Neural cell (in vitro differentiated cells): ENCODE measurements at regions not wholly inside any gene's neighbourhood (a gene's known extent, or its start where the extent isn't known, plus 50 kb on each side); places are given as distances from the start of the nearest gene placed in this dataset.

ENCODE experiments used
- H2AFZ ChIP-seq: fragments of 200-600, 300-800 bp; sonication (generic), shearing (Covaris generic); 2 replicates; pipeline ENCODE4 v1.6.0; 2014; ENCODE audit warnings: low read depth, mild to moderate bottlenecking, antibody characterized with exemption, low read length, moderate library complexity
- H3F3A ChIP-seq: fragments of 200-600 bp; shearing (Covaris generic); 2 replicates; pipeline ENCODE4 v1.6.1; 2016; ENCODE audit warnings: mild to moderate bottlenecking, moderate library complexity, mixed read lengths, antibody characterized with exemption, low read length; ENCODE audit not compliant: insufficient read depth, poor library complexity, severe bottlenecking
- H3K27ac ChIP-seq: fragments of 200-600, 300-800 bp; sonication (generic), shearing (Covaris generic); 2 replicates; pipeline ENCODE4 v1.5.1; 2014; ENCODE audit warnings: mild to moderate bottlenecking, low read length, moderate library complexity
- H3K27me3 ChIP-seq: fragments of 300-800, 200-600 bp; sonication (generic), shearing (Covaris generic); 2 replicates; pipeline ENCODE4 v1.6.0; 2014; ENCODE audit warnings: mild to moderate bottlenecking, low read depth, low read length, moderate library complexity; ENCODE audit not compliant: insufficient read depth
- H3K36me3 ChIP-seq: fragments of 300-800, 200-600 bp; sonication (generic), shearing (Covaris generic); 2 replicates; pipeline ENCODE4 v1.5.1; 2014; ENCODE audit warnings: mild to moderate bottlenecking, antibody characterized with exemption, low read length, moderate library complexity; ENCODE audit not compliant: insufficient read depth
- H3K4me2 ChIP-seq: fragments of 300-800, 200-600 bp; sonication (generic), shearing (Covaris generic); 2 replicates; pipeline ENCODE4 v1.6.0; 2014; ENCODE audit warnings: mild to moderate bottlenecking, low read length
- H3K4me3 ChIP-seq: fragments of 300-800, 200-600 bp; sonication (generic), shearing (Covaris generic); 2 replicates; pipeline ENCODE4 v1.5.1; 2014; ENCODE audit warnings: mild to moderate bottlenecking, low read length, moderate library complexity
- H3K79me2 ChIP-seq: fragments of 200-600 bp; shearing (Covaris generic); replicated peaks from 2 replicates; pipeline ENCODE4 v1.6.0; 2014; ENCODE audit warnings: mild to moderate bottlenecking, low read length, moderate library complexity; ENCODE audit not compliant: insufficient read depth
- H3K9ac ChIP-seq: fragments of 300-800, 200-600 bp; sonication (generic), shearing (Covaris generic); 2 replicates; pipeline ENCODE4 v1.6.1; 2016; ENCODE audit warnings: mild to moderate bottlenecking, low read length, mixed read lengths
- H3K9me2 ChIP-seq: fragments of 200-600 bp; shearing (Covaris generic); 2 replicates; pipeline ENCODE4 v1.6.1; 2016; ENCODE audit warnings: mild to moderate bottlenecking, low read length, mixed read lengths; ENCODE audit not compliant: insufficient read depth
- H3K9me3 ChIP-seq: fragments of 200-600, 300-800 bp; sonication (generic), shearing (Covaris generic); 2 replicates; pipeline ENCODE4 v1.6.1; 2016; ENCODE audit warnings: mild to moderate bottlenecking, mixed run types, low read length, moderate library complexity, mixed read lengths
- H4K20me1 ChIP-seq: fragments of 200-600 bp; shearing (Covaris generic); 2 replicates; pipeline ENCODE4 v1.6.1; 2016; ENCODE audit warnings: mild to moderate bottlenecking, mixed run types; ENCODE audit not compliant: insufficient read depth
- CTCF ChIP-seq: fragments of 450-650 bp; IDR thresholded peaks from 2 replicates; pipeline ENCODE4 v1.5.1; 2014; ENCODE audit warnings: antibody characterized with exemption, mild to moderate bottlenecking, moderate library complexity; ENCODE audit not compliant: poor library complexity, severe bottlenecking
- EP300 ChIP-seq: fragments of 450-650 bp; conservative IDR thresholded peaks from 2 replicates; pipeline ENCODE4 v1.6.1; 2014; ENCODE audit warnings: antibody characterized with exemption, mild to moderate bottlenecking, moderate library complexity; ENCODE audit not compliant: poor library complexity, severe bottlenecking
- EZH2 ChIP-seq: fragments of 200-600, 300-800 bp; shearing (Covaris generic), sonication (generic); IDR thresholded peaks from 2 replicates; pipeline ENCODE4 v1.6.1; 2014; ENCODE audit warnings: antibody characterized with exemption, low read length, borderline replicate concordance, mild to moderate bottlenecking; ENCODE audit not compliant: insufficient read depth, poor library complexity, severe bottlenecking
- MXI1 ChIP-seq: fragments of 450-650 bp; conservative IDR thresholded peaks from 2 replicates; pipeline ENCODE4 v1.6.1; 2014; ENCODE audit warnings: antibody characterized with exemption, mild to moderate bottlenecking; ENCODE audit not compliant: poor library complexity, severe bottlenecking
- RAD21 ChIP-seq: fragments of 450-650 bp; conservative IDR thresholded peaks from 2 replicates; pipeline ENCODE4 v1.6.1; 2014; ENCODE audit warnings: antibody characterized with exemption, mild to moderate bottlenecking, moderate library complexity
- REST ChIP-seq: IDR thresholded peaks from 2 replicates; pipeline ENCODE4 v1.6.1; 2012; ENCODE audit warnings: borderline replicate concordance
- SMC3 ChIP-seq: fragments of 450-650 bp; conservative IDR thresholded peaks from 2 replicates; pipeline ENCODE4 v1.6.1; 2014; ENCODE audit warnings: antibody characterized with exemption, mild to moderate bottlenecking, moderate library complexity; ENCODE audit not compliant: poor library complexity
- TAF1 ChIP-seq: IDR thresholded peaks from 2 replicates; pipeline ENCODE4 v1.6.1; 2012; ENCODE audit warnings: low read depth

- Histone ChIP-seq H3K36me3 (no peaks in the 10 kb centered on the region), H2AFZ (no peak overlapping the region), H3F3A (no peaks in the 10 kb centered on the region), H3K27me3 (no peaks in the 10 kb centered on the region), H3K9ac (no peak overlapping the region), H3K9me2 (no peaks in the 10 kb centered on the region), H3K4me3 (no peak overlapping the region), H3K79me2 (no peaks in the 10 kb centered on the region), H3K4me2 (no peak overlapping the region), H3K9me3 (no peaks in the 10 kb centered on the region), H4K20me1 (no peaks in the 10 kb centered on the region), H3K27ac (no peak overlapping the region)
- TF ChIP-seq CTCF (no peak), MXI1 (no peak), SMC3 (no peak)
Observed at GRCh38 chr3:72164635-72164978, 379.7 kb upstream of the PROK2 start.

GRCh38 chr3:72163809-72164634 lies 379.1 kb upstream of the PROK2 start:
- no peaks in the 10 kb centered on the region for H4K20me1 ChIP-seq
- no peak for TF ChIP-seq MXI1
- no peak for TF ChIP-seq SMC3
- TF ChIP-seq EP300, result no peak
- TF ChIP-seq CTCF, result no peak
- no peak for TF ChIP-seq EZH2
- TF ChIP-seq RAD21, result no peak
- no peak for TF ChIP-seq TAF1
- TF ChIP-seq REST, result no peak

More at GRCh38 chr3:72163809-72164634, 379.1 kb upstream of the PROK2 start:
- Histone ChIP-seq H3K9me3 (no peaks in the 10 kb centered on the region), H3F3A (no peaks in the 10 kb centered on the region), H3K36me3 (no peaks in the 10 kb centered on the region), H3K9me2 (no peaks in the 10 kb centered on the region), H3K4me2 (no peak overlapping the region), H3K79me2 (no peaks in the 10 kb centered on the region), H3K27me3 (no peaks in the 10 kb centered on the region), H2AFZ (no peak overlapping the region), H3K9ac (no peak overlapping the region), H3K27ac (no peak overlapping the region), H3K4me3 (no peak overlapping the region)
